ENCODE measurements at regions not wholly inside any gene's neighbourhood (a gene's known extent, or its start where the extent isn't known, plus 50 kb on each side); places are given as distances from the start of the nearest gene placed in this dataset.

GRCh38 chr2:120866071-120866470 is 130.4 kb downstream of the GLI2 start:
- DNase-seq (ENCODE audit: low read depth in 2 of 2): no peak

- DNase-seq (ENCODE audit: low read depth in 2 of 2): no peak
Measured at GRCh38 chr2:120866483-120867140, 130.9 kb downstream of the GLI2 start.

GRCh38 chr2:120867290-120868241 is 131.9 kb downstream of the GLI2 start:
- no peak for DNase-seq (ENCODE audit: low read depth in 2 of 2)

GRCh38 chr2:120868366-120868765 is 132.7 kb downstream of the GLI2 start:
- no peak for DNase-seq (ENCODE audit: low read depth in 2 of 2)

- DNase-seq (ENCODE audit: low read depth in 2 of 2): no peak
Measured at GRCh38 chr2:120869036-120869729, 133.5 kb downstream of the GLI2 start.

- DNase-seq (ENCODE audit: low read depth in 2 of 2): no peak
Measured at GRCh38 chr2:120869730-120870466, 134.2 kb downstream of the GLI2 start.

- DNase-seq (ENCODE audit: low read depth in 2 of 2): no peak
Measured at GRCh38 chr2:120870467-120870788, 134.8 kb downstream of the GLI2 start.

- no peak for DNase-seq (ENCODE audit: low read depth in 2 of 2)
Measured at GRCh38 chr2:120871016-120871635, 135.5 kb downstream of the GLI2 start.

GRCh38 chr2:120871881-120872620 is 136.4 kb downstream of the GLI2 start:
- no peak for DNase-seq (ENCODE audit: low read depth in 2 of 2)

- DNase-seq (ENCODE audit: low read depth in 2 of 2): no peak
Measured at GRCh38 chr2:120873958-120874887, 138.6 kb downstream of the GLI2 start.

- no peak for DNase-seq (ENCODE audit: low read depth in 2 of 2)
Measured at GRCh38 chr2:120874888-120875275, 139.2 kb downstream of the GLI2 start.

GRCh38 chr2:120875431-120875830 is 139.8 kb downstream of the GLI2 start:
- DNase-seq (ENCODE audit: low read depth in 2 of 2): no peak

- no peak for DNase-seq (ENCODE audit: low read depth in 2 of 2)
Measured at GRCh38 chr2:120876526-120877280, 141.0 kb downstream of the GLI2 start.

GRCh38 chr2:120877409-120877808 is 141.7 kb downstream of the GLI2 start:
- no peak for DNase-seq (ENCODE audit: low read depth in 2 of 2)

GRCh38 chr2:120878970-120879369 is 143.3 kb downstream of the GLI2 start:
- no peak for DNase-seq (ENCODE audit: low read depth in 2 of 2)

GRCh38 chr2:120879431-120880295 is 144.0 kb downstream of the GLI2 start:
- DNase-seq (ENCODE audit: low read depth in 2 of 2): no peak

- no peak for DNase-seq (ENCODE audit: low read depth in 2 of 2)
Measured at GRCh38 chr2:120880381-120880780, 144.7 kb downstream of the GLI2 start.
